ENCODE measurements at regions not wholly inside any gene's neighbourhood (a gene's known extent, or its start where the extent isn't known, plus 50 kb on each side); places are given as distances from the start of the nearest gene placed in this dataset.

DNA sequence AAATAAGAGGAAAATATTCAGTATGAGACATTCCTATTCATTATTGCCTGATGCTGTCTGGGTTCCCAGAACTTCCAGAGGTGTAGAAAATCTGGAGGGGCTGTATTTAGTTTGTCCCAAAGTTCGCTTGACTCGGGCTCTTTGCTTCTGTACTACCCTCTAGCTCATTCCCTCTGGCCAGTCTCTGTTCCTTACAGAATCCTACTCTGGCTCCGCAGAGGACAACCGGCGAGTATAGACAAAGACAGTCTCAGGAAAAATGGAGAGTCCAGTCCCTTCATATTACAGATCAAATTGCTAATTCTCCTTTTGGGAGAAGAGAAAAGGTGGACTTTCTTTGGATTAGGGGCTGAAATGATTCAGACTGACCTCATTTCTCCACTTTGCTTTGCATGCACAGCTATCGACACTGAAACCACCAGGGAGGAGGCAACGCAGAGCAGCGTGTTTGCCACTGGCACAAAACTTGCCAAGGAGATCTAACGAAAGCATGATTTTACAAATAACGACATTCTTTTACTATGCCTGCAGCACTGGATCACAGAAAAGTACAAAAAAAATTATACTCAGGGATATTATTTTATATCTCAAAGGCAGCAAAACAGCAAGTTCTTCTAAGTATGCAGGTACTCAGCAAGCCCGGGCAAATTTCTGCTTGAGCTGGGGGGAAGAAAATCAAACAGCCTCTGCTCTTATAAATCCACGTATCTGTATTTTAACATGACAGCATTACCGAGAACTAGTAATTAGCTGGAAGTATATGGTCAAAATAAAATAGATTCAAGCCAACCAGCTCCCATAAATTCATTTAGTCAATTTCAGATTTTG lies 279.7 kb downstream of the NPR3 start:
- no peak for TF ChIP-seq CTCF (IDR thresholded peaks at IDR 0.05; ENCODE audit: low read depth, low read length, missing control alignments)

GRCh38 chr5:32991421-32991815 lies 280.3 kb downstream of the NPR3 start:
- in situ Hi-C loops (cut with HindIII; ENCODE audit: low sequenced_read_pairs) = no loop called here
- DNase-seq (ENCODE audit: low read depth) = no peak
- TF ChIP-seq CTCF (IDR thresholded peaks at IDR 0.05; ENCODE audit: low read depth, low read length, missing control alignments) = no peak
- no peak overlapping the region for H3K4me3 ChIP-seq (ENCODE audit: low read depth, low read length)

More for the DNA sequence above, 279.7 kb downstream of the NPR3 start:
- H3K4me3 ChIP-seq (ENCODE audit: low read depth, low read length) = no peak overlapping the region
- in situ Hi-C loops (cut with HindIII; ENCODE audit: low sequenced_read_pairs) = no loop called here
- no peak for DNase-seq (ENCODE audit: low read depth)

- DNase-seq (ENCODE audit: low read depth) = no peak
- in situ Hi-C loops (cut with HindIII; ENCODE audit: low sequenced_read_pairs) = no loop called here
- no peak for TF ChIP-seq CTCF (IDR thresholded peaks at IDR 0.05; ENCODE audit: low read depth, low read length, missing control alignments)
- H3K4me3 ChIP-seq (ENCODE audit: low read depth, low read length) = no peak overlapping the region
Measured at GRCh38 chr5:32996336-32996735, 285.2 kb downstream of the NPR3 start.

DNA sequence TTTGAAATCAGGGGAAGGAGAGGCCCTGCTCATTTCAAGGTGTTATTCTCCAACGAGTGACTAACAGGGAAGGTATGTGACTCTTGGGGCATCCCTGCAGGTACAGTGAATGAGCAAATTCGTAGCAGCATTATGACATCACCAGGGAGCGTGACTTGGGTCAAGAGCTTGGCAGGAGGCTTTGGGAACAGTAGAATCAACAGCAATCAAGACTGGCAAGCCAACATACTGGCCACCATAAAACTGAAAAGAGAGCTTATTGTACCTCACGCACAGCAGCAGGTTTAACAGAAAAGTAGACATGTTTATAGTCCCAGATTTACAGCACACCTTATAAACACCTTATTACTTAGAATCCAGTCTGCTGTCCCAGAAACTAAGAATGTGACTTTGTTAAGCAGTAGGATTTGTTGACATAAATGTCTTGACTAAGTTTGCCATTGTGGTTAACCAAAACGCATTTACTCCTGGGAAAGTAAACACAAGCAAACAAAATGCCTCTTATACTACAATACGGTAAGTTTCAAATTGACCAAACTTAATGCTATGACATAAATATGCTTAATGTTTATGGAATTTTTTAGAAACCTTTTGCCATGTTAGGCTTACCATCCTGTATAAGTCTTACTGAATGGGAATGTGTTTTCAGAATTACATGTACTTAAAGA lies 297.8 kb downstream of the NPR3 start:
- in situ Hi-C loops (cut with HindIII; ENCODE audit: low sequenced_read_pairs) = no loop called here
- DNase-seq (ENCODE audit: low read depth) = no peak
- no peak for TF ChIP-seq CTCF (IDR thresholded peaks at IDR 0.05; ENCODE audit: low read depth, low read length, missing control alignments)

DNA sequence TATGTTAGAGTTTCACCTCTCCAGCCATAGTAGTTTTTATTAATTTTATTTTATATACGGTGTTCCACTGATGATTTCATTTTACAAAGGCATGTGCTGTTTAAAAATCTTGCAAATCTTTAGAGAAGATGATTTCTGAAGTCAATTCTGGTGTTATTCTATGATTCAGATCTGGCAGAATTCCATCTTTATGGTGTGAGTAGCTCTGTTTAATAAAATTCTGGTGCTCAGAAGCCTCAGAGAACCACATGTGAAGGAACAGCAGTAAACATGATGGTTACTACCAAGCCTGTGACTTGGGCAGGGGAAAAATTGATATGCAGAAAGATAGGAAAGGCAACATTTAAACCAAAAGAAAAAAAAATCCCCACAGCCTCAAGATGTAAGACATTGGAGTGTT lies 299.7 kb downstream of the NPR3 start:
- DNase-seq (ENCODE audit: low read depth) = no peak
- in situ Hi-C loops (cut with HindIII; ENCODE audit: low sequenced_read_pairs) = no loop called here
- no peak overlapping the region for H3K4me3 ChIP-seq (ENCODE audit: low read depth, low read length)
- TF ChIP-seq CTCF (IDR thresholded peaks at IDR 0.05; ENCODE audit: low read depth, low read length, missing control alignments) = no peak

More for the DNA sequence above, 297.8 kb downstream of the NPR3 start:
- no peak overlapping the region for H3K4me3 ChIP-seq (ENCODE audit: low read depth, low read length)

DNA sequence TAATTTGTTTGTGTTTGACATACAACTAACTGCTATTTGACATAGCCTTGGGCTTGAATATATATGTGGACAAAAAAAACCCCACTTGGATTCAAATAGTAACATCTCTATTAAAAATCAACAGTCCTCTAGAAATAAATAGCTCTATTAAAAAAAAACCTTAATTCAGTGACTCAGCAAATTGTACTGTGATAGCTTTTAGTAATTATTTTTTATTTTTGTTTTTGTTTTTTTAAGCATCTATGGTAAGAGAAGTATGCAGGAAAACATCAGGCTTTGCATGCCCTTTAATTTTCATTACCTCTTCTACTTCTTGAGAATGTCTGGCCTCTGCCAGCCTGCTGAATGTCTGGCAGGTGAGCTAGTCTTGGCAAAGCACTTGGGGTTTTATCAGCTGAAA lies 300.7 kb downstream of the NPR3 start:
- DNase-seq (ENCODE audit: low read depth) = no peak
- in situ Hi-C loops (cut with HindIII; ENCODE audit: low sequenced_read_pairs) = no loop called here
- no peak for TF ChIP-seq CTCF (IDR thresholded peaks at IDR 0.05; ENCODE audit: low read depth, low read length, missing control alignments)
- no peak overlapping the region for H3K4me3 ChIP-seq (ENCODE audit: low read depth, low read length)

Measured in astrocyte of the cerebellum (primary cell).